ENCODE measurements at regions not wholly inside any gene's neighbourhood (a gene's known extent, or its start where the extent isn't known, plus 50 kb on each side); places are given as distances from the start of the nearest gene placed in this dataset.

DNA sequence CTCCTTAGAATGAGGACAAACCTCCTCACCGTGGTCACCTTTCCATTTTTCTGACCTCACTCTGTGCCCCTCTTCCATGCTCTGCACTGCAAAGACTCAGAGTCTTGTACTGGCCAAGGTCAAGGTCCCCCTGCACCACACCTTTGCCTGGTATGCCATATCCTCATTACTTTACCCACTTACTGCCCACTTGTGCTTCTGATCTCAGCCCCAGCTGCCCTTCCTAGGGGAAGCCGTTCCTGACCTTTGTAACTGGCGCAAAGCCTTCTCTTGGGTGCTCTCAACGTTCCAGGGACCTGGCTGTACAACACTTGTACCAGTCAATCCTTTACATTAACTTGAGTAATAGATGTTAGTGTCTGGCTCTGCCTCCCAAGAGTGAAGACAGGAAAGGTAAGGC, 256.0 kb downstream of the SV2B start:
- no peaks in the 10 kb centered on the region for H3K4me1 ChIP-seq (ENCODE audit: control insufficient read depth in 1 of 2, insufficient read depth in 2 of 2, low read length in 2 of 2)
- no peak for TF ChIP-seq CEBPB (IDR thresholded peaks at IDR 0.05; ENCODE audit: low read depth)
- no peak for TF ChIP-seq SRF (IDR thresholded peaks at IDR 0.05; ENCODE audit: low read depth)
- TF ChIP-seq, protein P1, sequence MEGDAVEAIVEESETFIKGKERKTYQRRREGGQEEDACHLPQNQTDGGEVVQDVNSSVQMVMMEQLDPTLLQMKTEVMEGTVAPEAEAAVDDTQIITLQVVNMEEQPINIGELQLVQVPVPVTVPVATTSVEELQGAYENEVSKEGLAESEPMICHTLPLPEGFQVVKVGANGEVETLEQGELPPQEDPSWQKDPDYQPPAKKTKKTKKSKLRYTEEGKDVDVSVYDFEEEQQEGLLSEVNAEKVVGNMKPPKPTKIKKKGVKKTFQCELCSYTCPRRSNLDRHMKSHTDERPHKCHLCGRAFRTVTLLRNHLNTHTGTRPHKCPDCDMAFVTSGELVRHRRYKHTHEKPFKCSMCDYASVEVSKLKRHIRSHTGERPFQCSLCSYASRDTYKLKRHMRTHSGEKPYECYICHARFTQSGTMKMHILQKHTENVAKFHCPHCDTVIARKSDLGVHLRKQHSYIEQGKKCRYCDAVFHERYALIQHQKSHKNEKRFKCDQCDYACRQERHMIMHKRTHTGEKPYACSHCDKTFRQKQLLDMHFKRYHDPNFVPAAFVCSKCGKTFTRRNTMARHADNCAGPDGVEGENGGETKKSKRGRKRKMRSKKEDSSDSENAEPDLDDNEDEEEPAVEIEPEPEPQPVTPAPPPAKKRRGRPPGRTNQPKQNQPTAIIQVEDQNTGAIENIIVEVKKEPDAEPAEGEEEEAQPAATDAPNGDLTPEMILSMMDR (IDR thresholded peaks at IDR 0.05 in 2 of 3, conservative IDR thresholded peaks at IDR 0.05 in 1 of 3; ENCODE audit: borderline replicate concordance in 1 of 3, insufficient read depth in 1 of 3, low read depth in 2 of 3, low read length in 2 of 3): no peak
- TF ChIP-seq, protein P2, sequence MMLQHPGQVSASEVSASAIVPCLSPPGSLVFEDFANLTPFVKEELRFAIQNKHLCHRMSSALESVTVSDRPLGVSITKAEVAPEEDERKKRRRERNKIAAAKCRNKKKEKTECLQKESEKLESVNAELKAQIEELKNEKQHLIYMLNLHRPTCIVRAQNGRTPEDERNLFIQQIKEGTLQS (IDR thresholded peaks at IDR 0.05): no peak
- TF ChIP-seq, protein P3, sequence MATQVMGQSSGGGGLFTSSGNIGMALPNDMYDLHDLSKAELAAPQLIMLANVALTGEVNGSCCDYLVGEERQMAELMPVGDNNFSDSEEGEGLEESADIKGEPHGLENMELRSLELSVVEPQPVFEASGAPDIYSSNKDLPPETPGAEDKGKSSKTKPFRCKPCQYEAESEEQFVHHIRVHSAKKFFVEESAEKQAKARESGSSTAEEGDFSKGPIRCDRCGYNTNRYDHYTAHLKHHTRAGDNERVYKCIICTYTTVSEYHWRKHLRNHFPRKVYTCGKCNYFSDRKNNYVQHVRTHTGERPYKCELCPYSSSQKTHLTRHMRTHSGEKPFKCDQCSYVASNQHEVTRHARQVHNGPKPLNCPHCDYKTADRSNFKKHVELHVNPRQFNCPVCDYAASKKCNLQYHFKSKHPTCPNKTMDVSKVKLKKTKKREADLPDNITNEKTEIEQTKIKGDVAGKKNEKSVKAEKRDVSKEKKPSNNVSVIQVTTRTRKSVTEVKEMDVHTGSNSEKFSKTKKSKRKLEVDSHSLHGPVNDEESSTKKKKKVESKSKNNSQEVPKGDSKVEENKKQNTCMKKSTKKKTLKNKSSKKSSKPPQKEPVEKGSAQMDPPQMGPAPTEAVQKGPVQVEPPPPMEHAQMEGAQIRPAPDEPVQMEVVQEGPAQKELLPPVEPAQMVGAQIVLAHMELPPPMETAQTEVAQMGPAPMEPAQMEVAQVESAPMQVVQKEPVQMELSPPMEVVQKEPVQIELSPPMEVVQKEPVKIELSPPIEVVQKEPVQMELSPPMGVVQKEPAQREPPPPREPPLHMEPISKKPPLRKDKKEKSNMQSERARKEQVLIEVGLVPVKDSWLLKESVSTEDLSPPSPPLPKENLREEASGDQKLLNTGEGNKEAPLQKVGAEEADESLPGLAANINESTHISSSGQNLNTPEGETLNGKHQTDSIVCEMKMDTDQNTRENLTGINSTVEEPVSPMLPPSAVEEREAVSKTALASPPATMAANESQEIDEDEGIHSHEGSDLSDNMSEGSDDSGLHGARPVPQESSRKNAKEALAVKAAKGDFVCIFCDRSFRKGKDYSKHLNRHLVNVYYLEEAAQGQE (IDR thresholded peaks at IDR 0.05; ENCODE audit: low read depth): no peak
- TF ChIP-seq YY1 (IDR thresholded peaks at IDR 0.05; ENCODE audit: extremely low read depth, insufficient replicate concordance, low read depth, low read length): no peak
- no peak for TF ChIP-seq RAD21 (IDR thresholded peaks at IDR 0.05; ENCODE audit: low read depth)
- no peak for TF ChIP-seq EGR1 (IDR thresholded peaks at IDR 0.05; ENCODE audit: low read depth)
- no peak for TF ChIP-seq POLR2A (IDR thresholded peaks at IDR 0.05; ENCODE audit: borderline replicate concordance, extremely low read depth, insufficient read depth, insufficient read length)
- TF ChIP-seq SP1 (IDR thresholded peaks at IDR 0.05; ENCODE audit: low read depth): no peak
- no peak for TF ChIP-seq EZH2 (IDR thresholded peaks at IDR 0.05)
- TF ChIP-seq, protein P4, sequence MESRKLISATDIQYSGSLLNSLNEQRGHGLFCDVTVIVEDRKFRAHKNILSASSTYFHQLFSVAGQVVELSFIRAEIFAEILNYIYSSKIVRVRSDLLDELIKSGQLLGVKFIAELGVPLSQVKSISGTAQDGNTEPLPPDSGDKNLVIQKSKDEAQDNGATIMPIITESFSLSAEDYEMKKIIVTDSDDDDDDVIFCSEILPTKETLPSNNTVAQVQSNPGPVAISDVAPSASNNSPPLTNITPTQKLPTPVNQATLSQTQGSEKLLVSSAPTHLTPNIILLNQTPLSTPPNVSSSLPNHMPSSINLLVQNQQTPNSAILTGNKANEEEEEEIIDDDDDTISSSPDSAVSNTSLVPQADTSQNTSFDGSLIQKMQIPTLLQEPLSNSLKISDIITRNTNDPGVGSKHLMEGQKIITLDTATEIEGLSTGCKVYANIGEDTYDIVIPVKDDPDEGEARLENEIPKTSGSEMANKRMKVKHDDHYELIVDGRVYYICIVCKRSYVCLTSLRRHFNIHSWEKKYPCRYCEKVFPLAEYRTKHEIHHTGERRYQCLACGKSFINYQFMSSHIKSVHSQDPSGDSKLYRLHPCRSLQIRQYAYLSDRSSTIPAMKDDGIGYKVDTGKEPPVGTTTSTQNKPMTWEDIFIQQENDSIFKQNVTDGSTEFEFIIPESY (IDR thresholded peaks at IDR 0.05; ENCODE audit: extremely low read depth, insufficient replicate concordance, low read length): no peak
- no peak for TF ChIP-seq ZNF274 (IDR thresholded peaks at IDR 0.05; ENCODE audit: low read depth, low read length)
- no peak for TF ChIP-seq POLR2AphosphoS5 (IDR thresholded peaks at IDR 0.05; ENCODE audit: low read depth, low read length)
- no peak for TF ChIP-seq ELF1 (IDR thresholded peaks at IDR 0.05; ENCODE audit: borderline replicate concordance, low read depth)
- no peak for TF ChIP-seq ZFX (IDR thresholded peaks at IDR 0.05)
- no peak for TF ChIP-seq EZH2phosphoT487 (IDR thresholded peaks at IDR 0.05; ENCODE audit: borderline replicate concordance)
- no peak for TF ChIP-seq SIN3A (IDR thresholded peaks at IDR 0.05; ENCODE audit: low read depth)
- TF ChIP-seq TCF7L2 (IDR thresholded peaks at IDR 0.05; ENCODE audit: borderline replicate concordance, extremely low read depth, insufficient read depth, insufficient read length): no peak
- H3K9ac ChIP-seq (ENCODE audit: low read length): no peak overlapping the region
- intact Hi-C loops (cut with micrococcal nuclease): no loop called here
- H3K4me2 ChIP-seq (ENCODE audit: low read length): no peak overlapping the region
- no peak overlapping the region for H3K4me3 ChIP-seq (replicated peaks in 1 of 2; ENCODE audit: low read depth in 1 of 2, low read length in 2 of 2)
- no peak overlapping the region for H2AFZ ChIP-seq (ENCODE audit: low read depth, low read length, poor library complexity, severe bottlenecking)
- H3K9me2 ChIP-seq (ENCODE audit: insufficient read depth): no peaks in the 10 kb centered on the region
- peaks cover 12% of the 10 kb centered on the region; the same call in 1 of the 2 replicates for H3K27me3 ChIP-seq (ENCODE audit: insufficient read depth, low read length)
- H3K36me3 ChIP-seq (ENCODE audit: control insufficient read depth in 1 of 2, insufficient read depth in 2 of 2, low read length in 2 of 2): no peaks in the 10 kb centered on the region
- RAD21 ChIA-PET (ENCODE audit: low non-redundant PET in 1 of 2, low total read pairs in 2 of 2, uncharacterized antibody in 2 of 2, unreplicated experiment in 2 of 2): no interaction called here
- POLR2A ChIA-PET: no interaction called here
- ATAC-seq (no peak), DNase-seq (ENCODE audit: low read depth, low spot score) (no peak)
- H3K9me3 ChIP-seq (ENCODE audit: control insufficient read depth in 1 of 2, insufficient read depth in 1 of 2, low read depth in 1 of 2, low read length in 2 of 2): no peaks in the 10 kb centered on the region
- BruUV-seq (replicated peaks): no TSS peak
- no peaks in the 10 kb centered on the region for H3K79me2 ChIP-seq (ENCODE audit: insufficient read depth, low read length)
- H4K20me1 ChIP-seq (ENCODE audit: insufficient read depth): no peaks in the 10 kb centered on the region
- CTCF ChIA-PET: no interaction called here
- no peak overlapping the region for H3K27ac ChIP-seq (ENCODE audit: low read depth, low read length)

All from HCT116 (cell line).